SK-N-SH treated with all-trans-retinoic acid at 6 μM for 48 hours (cell line): ENCODE measurements at regions not wholly inside any gene's neighbourhood (a gene's known extent, or its start where the extent isn't known, plus 50 kb on each side); places are given as distances from the start of the nearest gene placed in this dataset.

Experiments
- ATAC-seq: fragments of 200-7000 bp; cut with Tn5 transposase; 3 replicates; pipeline ENCODE4 v1.9.1; 2020; ENCODE audit warnings: mild to moderate bottlenecking, moderate library complexity
- ARNTL ChIP-seq: fragments of 450-650 bp; formaldehyde crosslinking; IDR thresholded peaks from 2 replicates; pipeline ENCODE4 v1.5.0; 2020; ENCODE audit warnings: low read depth, mild to moderate bottlenecking, moderate library complexity, borderline replicate concordance
- BACH2 ChIP-seq: fragments of 250-450 bp; sonication (Bioruptor Pico); IDR thresholded peaks from 2 replicates; pipeline ENCODE4 v1.9.0; 2021; ENCODE audit warnings: mild to moderate bottlenecking, borderline replicate concordance
- CSDC2 ChIP-seq: fragments of 250-450 bp; sonication (Bioruptor Pico); IDR thresholded peaks from 2 replicates; pipeline ENCODE4 v1.5.0; 2020; ENCODE audit warnings: mild to moderate bottlenecking, moderate library complexity
- ESRRG ChIP-seq: fragments of 250-450 bp; sonication (Bioruptor Pico); IDR thresholded peaks from 2 replicates; pipeline ENCODE4 v1.6.1; 2021; ENCODE audit warnings: mild to moderate bottlenecking
- GLIS3 ChIP-seq: fragments of 250-450 bp; sonication (Bioruptor Pico); IDR thresholded peaks from 2 replicates; pipeline ENCODE4 v1.5.0; 2020; ENCODE audit warnings: mild to moderate bottlenecking, moderate library complexity
- ISL1 ChIP-seq: fragments of 250-450 bp; sonication (Bioruptor Pico); IDR thresholded peaks from 2 replicates; pipeline ENCODE4 v2.1.2; 2022; ENCODE audit warnings: mild to moderate bottlenecking, moderate library complexity
- OSR1 ChIP-seq: fragments of 250-450 bp; sonication (Bioruptor Pico); IDR thresholded peaks from 2 replicates; pipeline ENCODE4 v1.8.0; 2022; ENCODE audit warnings: moderate library complexity, mild to moderate bottlenecking, inconsistent platforms
- RARB ChIP-seq: fragments of 250-450 bp; sonication (Bioruptor Pico); IDR thresholded peaks from 2 replicates; pipeline ENCODE4 v1.8.0; 2021; ENCODE audit warnings: mild to moderate bottlenecking, moderate library complexity
- SNAI2 ChIP-seq: fragments of 250-450 bp; sonication (Bioruptor Pico); IDR thresholded peaks from 2 replicates; pipeline ENCODE4 v1.5.0; 2020; ENCODE audit warnings: mild to moderate bottlenecking, moderate library complexity
- TCF4 ChIP-seq: fragments of 250-450 bp; sonication (Bioruptor Pico); IDR thresholded peaks from 2 replicates; pipeline ENCODE4 v1.8.0; 2021; ENCODE audit warnings: mild to moderate bottlenecking, moderate library complexity, borderline replicate concordance
- TOX ChIP-seq: fragments of 250-450 bp; sonication (Bioruptor Pico); IDR thresholded peaks from 2 replicates; pipeline ENCODE4 v1.8.0; 2021; ENCODE audit warnings: mild to moderate bottlenecking, moderate library complexity, borderline replicate concordance
- ZC3H10 ChIP-seq: fragments of 250-450 bp; sonication (Bioruptor Pico); IDR thresholded peaks from 2 replicates; pipeline ENCODE4 v1.5.1; 2021; ENCODE audit warnings: mild to moderate bottlenecking, moderate library complexity
- ZFP3 ChIP-seq: fragments of 250-450 bp; sonication (Bioruptor Pico); IDR thresholded peaks from 2 replicates; pipeline ENCODE4 v1.5.0; 2020; ENCODE audit warnings: mild to moderate bottlenecking, moderate library complexity
- ZFP30 ChIP-seq: fragments of 450-650 bp; formaldehyde crosslinking; IDR thresholded peaks from 2 replicates; pipeline ENCODE4 v1.5.0; 2022; ENCODE audit warnings: mild to moderate bottlenecking, moderate library complexity
- ZNF70 ChIP-seq: fragments of 450-650 bp; formaldehyde crosslinking; IDR thresholded peaks from 2 replicates; pipeline ENCODE4 v1.5.0; 2020; ENCODE audit warnings: mild to moderate bottlenecking, moderate library complexity
- ZNF8 ChIP-seq: fragments of 450-650 bp; formaldehyde crosslinking; IDR thresholded peaks from 2 replicates; pipeline ENCODE4 v1.5.0; 2020; ENCODE audit warnings: mild to moderate bottlenecking, moderate library complexity
- TF ChIP-seq, protein P1 (sequence below): fragments of 250-450 bp; sonication (Bioruptor Pico); IDR thresholded peaks from 2 replicates; pipeline ENCODE4 v1.5.1; 2020; ENCODE audit warnings: low read depth, mild to moderate bottlenecking, moderate library complexity
- TF ChIP-seq, protein P2 (sequence below): fragments of 250-450 bp; sonication (Bioruptor Pico); IDR thresholded peaks from 2 replicates; pipeline ENCODE4 v1.5.1; 2021; ENCODE audit warnings: mild to moderate bottlenecking, moderate library complexity
- TF ChIP-seq, protein P3 (sequence below): fragments of 250-450 bp; sonication (Bioruptor Pico); IDR thresholded peaks from 2 replicates; pipeline ENCODE4 v1.5.0; 2020; ENCODE audit warnings: mild to moderate bottlenecking, moderate library complexity
- TF ChIP-seq, protein P4 (sequence below): fragments of 250-450 bp; sonication (Bioruptor Pico); IDR thresholded peaks from 2 replicates; pipeline ENCODE4 v1.8.0; 2020; ENCODE audit warnings: mild to moderate bottlenecking, moderate library complexity, borderline replicate concordance
- TF ChIP-seq, protein P5 (sequence below): fragments of 250-450 bp; sonication (Bioruptor Pico); IDR thresholded peaks from 2 replicates; pipeline ENCODE4 v1.8.0; 2021; ENCODE audit warnings: low read depth, mild to moderate bottlenecking, moderate library complexity, borderline replicate concordance

DNA sequence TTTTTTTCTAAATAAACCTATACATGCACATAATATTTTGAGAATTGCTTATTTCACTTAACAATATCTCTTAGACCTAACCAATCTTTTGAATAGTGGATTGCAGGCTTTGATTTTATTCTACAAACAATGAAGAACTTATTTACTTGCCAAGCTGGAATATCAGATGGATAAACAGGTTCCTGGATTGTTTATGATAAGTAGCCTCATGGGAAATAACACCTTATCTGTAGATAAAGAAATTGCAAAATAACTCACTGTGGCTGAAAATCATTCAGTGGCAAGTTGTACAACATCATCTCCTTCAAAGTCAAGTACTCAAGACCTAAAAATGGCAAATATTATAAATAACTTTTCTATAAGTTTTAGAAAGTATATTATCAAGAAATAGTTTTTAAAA lies 335.4 kb upstream of the ATP2B1 start (continued):
- TF ChIP-seq, protein P1, sequence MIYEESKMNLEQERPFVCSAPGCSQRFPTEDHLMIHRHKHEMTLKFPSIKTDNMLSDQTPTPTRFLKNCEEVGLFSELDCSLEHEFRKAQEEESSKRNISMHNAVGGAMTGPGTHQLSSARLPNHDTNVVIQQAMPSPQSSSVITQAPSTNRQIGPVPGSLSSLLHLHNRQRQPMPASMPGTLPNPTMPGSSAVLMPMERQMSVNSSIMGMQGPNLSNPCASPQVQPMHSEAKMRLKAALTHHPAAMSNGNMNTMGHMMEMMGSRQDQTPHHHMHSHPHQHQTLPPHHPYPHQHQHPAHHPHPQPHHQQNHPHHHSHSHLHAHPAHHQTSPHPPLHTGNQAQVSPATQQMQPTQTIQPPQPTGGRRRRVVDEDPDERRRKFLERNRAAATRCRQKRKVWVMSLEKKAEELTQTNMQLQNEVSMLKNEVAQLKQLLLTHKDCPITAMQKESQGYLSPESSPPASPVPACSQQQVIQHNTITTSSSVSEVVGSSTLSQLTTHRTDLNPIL (CRISPR knock-in tag), result no peak
- TF ChIP-seq, protein P2, sequence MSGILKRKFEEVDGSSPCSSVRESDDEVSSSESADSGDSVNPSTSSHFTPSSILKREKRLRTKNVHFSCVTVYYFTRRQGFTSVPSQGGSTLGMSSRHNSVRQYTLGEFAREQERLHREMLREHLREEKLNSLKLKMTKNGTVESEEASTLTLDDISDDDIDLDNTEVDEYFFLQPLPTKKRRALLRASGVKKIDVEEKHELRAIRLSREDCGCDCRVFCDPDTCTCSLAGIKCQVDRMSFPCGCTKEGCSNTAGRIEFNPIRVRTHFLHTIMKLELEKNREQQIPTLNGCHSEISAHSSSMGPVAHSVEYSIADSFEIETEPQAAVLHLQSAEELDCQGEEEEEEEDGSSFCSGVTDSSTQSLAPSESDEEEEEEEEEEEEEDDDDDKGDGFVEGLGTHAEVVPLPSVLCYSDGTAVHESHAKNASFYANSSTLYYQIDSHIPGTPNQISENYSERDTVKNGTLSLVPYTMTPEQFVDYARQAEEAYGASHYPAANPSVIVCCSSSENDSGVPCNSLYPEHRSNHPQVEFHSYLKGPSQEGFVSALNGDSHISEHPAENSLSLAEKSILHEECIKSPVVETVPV (CRISPR knock-in tag), result no peak
- no peak for TF ChIP-seq ZNF70

DNA sequence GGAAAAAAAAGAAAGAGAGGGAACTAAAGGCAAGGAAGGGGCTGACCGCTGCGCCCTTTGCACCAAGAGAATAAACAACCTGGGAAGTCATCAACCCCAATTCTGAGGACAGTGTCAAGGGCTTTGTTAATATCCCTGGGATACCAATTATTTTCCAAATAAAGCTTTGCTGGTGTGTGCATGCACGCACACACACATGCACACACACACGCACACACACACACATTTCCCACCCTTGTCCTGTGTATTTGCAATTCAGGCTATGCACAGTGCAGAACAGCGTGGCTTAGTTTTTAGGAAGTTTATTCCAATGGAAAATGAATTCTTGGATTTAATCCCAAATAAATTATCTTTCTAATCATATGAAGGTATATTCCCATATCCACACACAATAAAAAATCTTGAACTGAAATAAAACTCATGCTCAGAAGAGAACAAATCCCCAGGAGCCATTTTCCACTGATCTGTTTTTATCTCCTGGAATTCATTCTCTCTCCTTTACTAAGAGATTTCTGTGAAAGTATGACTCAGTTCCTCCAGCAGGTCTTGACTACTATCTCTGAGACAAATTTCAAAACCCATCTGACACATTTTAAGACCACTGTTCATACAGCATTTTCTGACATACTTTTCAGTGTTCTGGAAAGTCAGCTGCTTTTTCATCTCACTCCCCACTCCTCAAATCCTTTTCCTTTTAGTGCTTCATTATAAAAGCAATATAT lies 334.4 kb upstream of the ATP2B1 start:
- TF ChIP-seq ZNF70 (no peak), ARNTL (CRISPR knock-in tag) (no peak), ESRRG (CRISPR knock-in tag) (no peak), OSR1 (no peak), ISL1 (CRISPR knock-in tag) (peak; percentile 16; the same call in 1 of the 2 replicates), CSDC2 (no peak)
- ATAC-seq, result peak; percentile 68

DNA sequence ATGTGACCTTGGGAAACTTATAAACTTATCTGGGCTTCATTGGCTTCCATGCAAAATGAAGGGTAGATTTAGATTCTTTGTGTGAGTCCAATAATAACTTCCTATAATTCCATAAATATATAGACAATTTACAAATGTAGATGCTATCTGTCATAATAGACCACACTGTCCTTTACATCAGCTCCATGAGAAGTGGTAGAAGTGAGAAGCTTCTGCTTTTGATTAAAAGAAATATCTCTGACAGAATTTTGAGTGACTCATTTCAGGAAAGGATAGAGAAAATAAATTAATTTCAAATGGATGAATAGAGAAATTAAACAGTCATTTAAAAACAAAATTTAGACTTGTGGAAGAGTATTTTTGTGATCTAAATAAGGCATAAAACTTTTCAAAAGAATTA lies 329.7 kb upstream of the ATP2B1 start:
- TF ChIP-seq ISL1 (CRISPR knock-in tag), result peak; percentile 42
- TF ChIP-seq, protein P1 (CRISPR knock-in tag), result no peak
- peak; percentile 71 for ATAC-seq

DNA sequence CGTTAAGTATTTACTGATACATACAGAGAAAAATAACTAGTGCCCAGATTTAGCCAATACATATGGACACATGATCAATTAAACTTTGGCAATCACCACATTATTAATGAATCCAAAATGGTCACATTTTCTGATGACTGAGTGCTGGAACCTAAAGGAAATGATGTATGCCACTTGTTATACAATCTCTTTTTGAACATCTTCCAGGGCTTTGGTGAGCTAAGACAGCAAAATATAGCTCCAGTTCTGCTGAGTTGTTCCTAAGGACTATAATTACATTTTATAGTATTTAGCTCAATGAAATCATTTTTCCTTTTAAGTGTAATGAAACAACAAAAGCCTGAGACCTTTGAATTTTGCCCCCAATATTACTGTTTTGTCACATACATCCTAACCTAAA lies 329.1 kb upstream of the ATP2B1 start:
- TF ChIP-seq TOX (CRISPR knock-in tag) (no peak), ZFP30 (CRISPR knock-in tag) (no peak), ISL1 (CRISPR knock-in tag) (no peak), ARNTL (CRISPR knock-in tag) (no peak), ZNF70 (no peak), TCF4 (CRISPR knock-in tag) (no peak), ZC3H10 (CRISPR knock-in tag) (no peak), GLIS3 (CRISPR knock-in tag) (no peak), OSR1 (no peak), CSDC2 (no peak), RARB (CRISPR knock-in tag) (no peak), BACH2 (CRISPR knock-in tag) (no peak), ZFP3 (CRISPR knock-in tag) (no peak), SNAI2 (no peak), ZNF8 (CRISPR knock-in tag) (no peak)
- TF ChIP-seq, protein P3, sequence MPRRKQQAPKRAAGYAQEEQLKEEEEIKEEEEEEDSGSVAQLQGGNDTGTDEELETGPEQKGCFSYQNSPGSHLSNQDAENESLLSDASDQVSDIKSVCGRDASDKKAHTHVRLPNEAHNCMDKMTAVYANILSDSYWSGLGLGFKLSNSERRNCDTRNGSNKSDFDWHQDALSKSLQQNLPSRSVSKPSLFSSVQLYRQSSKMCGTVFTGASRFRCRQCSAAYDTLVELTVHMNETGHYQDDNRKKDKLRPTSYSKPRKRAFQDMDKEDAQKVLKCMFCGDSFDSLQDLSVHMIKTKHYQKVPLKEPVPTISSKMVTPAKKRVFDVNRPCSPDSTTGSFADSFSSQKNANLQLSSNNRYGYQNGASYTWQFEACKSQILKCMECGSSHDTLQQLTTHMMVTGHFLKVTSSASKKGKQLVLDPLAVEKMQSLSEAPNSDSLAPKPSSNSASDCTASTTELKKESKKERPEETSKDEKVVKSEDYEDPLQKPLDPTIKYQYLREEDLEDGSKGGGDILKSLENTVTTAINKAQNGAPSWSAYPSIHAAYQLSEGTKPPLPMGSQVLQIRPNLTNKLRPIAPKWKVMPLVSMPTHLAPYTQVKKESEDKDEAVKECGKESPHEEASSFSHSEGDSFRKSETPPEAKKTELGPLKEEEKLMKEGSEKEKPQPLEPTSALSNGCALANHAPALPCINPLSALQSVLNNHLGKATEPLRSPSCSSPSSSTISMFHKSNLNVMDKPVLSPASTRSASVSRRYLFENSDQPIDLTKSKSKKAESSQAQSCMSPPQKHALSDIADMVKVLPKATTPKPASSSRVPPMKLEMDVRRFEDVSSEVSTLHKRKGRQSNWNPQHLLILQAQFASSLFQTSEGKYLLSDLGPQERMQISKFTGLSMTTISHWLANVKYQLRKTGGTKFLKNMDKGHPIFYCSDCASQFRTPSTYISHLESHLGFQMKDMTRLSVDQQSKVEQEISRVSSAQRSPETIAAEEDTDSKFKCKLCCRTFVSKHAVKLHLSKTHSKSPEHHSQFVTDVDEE (CRISPR knock-in tag), result no peak
- TF ChIP-seq, protein P4, sequence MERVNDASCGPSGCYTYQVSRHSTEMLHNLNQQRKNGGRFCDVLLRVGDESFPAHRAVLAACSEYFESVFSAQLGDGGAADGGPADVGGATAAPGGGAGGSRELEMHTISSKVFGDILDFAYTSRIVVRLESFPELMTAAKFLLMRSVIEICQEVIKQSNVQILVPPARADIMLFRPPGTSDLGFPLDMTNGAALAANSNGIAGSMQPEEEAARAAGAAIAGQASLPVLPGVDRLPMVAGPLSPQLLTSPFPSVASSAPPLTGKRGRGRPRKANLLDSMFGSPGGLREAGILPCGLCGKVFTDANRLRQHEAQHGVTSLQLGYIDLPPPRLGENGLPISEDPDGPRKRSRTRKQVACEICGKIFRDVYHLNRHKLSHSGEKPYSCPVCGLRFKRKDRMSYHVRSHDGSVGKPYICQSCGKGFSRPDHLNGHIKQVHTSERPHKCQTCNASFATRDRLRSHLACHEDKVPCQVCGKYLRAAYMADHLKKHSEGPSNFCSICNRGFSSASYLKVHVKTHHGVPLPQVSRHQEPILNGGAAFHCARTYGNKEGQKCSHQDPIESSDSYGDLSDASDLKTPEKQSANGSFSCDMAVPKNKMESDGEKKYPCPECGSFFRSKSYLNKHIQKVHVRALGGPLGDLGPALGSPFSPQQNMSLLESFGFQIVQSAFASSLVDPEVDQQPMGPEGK (CRISPR knock-in tag), result no peak
- TF ChIP-seq, protein P5, sequence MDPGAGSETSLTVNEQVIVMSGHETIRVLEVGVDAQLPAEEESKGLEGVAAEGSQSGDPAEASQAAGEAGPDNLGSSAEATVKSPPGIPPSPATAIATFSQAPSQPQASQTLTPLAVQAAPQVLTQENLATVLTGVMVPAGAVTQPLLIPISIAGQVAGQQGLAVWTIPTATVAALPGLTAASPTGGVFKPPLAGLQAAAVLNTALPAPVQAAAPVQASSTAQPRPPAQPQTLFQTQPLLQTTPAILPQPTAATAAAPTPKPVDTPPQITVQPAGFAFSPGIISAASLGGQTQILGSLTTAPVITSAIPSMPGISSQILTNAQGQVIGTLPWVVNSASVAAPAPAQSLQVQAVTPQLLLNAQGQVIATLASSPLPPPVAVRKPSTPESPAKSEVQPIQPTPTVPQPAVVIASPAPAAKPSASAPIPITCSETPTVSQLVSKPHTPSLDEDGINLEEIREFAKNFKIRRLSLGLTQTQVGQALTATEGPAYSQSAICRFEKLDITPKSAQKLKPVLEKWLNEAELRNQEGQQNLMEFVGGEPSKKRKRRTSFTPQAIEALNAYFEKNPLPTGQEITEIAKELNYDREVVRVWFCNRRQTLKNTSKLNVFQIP (CRISPR knock-in tag), result no peak
- TF ChIP-seq, protein P2 (CRISPR knock-in tag), result no peak

More for the DNA sequence above, 329.1 kb upstream of the ATP2B1 start:
- ATAC-seq, result peak; percentile 82
